ENCODE measurements at regions not wholly inside any gene's neighbourhood (a gene's known extent, or its start where the extent isn't known, plus 50 kb on each side); places are given as distances from the start of the nearest gene placed in this dataset.

- no peak for DNase-seq
Measured at GRCh38 chr2:215528555-215528954, 92.7 kb upstream of the FN1 start.

GRCh38 chr2:215527736-215528135 is 91.9 kb upstream of the FN1 start:
- DNase-seq = no peak

GRCh38 chr2:215526341-215526740 is 90.5 kb upstream of the FN1 start:
- no peak for DNase-seq

- DNase-seq = no peak
Measured at GRCh38 chr2:215522237-215522636, 86.4 kb upstream of the FN1 start.

- DNase-seq = no peak
Measured at GRCh38 chr2:215521031-215521430, 85.2 kb upstream of the FN1 start.

- no peak for DNase-seq
Measured at GRCh38 chr2:215517391-215517790, 81.5 kb upstream of the FN1 start.

GRCh38 chr2:215514516-215514915 is 78.6 kb upstream of the FN1 start:
- DNase-seq = no peak

GRCh38 chr2:215511454-215512346 is 75.8 kb upstream of the FN1 start:
- DNase-seq = no peak

GRCh38 chr2:215507836-215508235 is 72.0 kb upstream of the FN1 start:
- no peak for DNase-seq

- DNase-seq = no peak
Measured at GRCh38 chr2:215507136-215507535, 71.3 kb upstream of the FN1 start.

GRCh38 chr2:215506604-215506990 is 70.7 kb upstream of the FN1 start:
- no peak for DNase-seq

GRCh38 chr2:215505044-215505786 is 69.3 kb upstream of the FN1 start:
- DNase-seq = no peak

GRCh38 chr2:215504547-215504946 is 68.7 kb upstream of the FN1 start:
- no peak for DNase-seq

- no peak for DNase-seq
Measured at GRCh38 chr2:215503381-215503780, 67.5 kb upstream of the FN1 start.

- DNase-seq = no peak
Measured at GRCh38 chr2:215500466-215500865, 64.6 kb upstream of the FN1 start.

GRCh38 chr2:215499331-215499730 is 63.5 kb upstream of the FN1 start:
- DNase-seq = no peak

- DNase-seq = no peak
Measured at GRCh38 chr2:215498431-215498830, 62.6 kb upstream of the FN1 start.

GRCh38 chr2:215493376-215493775 is 57.5 kb upstream of the FN1 start:
- DNase-seq = no peak

- DNase-seq = no peak
Measured at GRCh38 chr2:215489288-215489848, 53.5 kb upstream of the FN1 start.

- no peak for DNase-seq
Measured at GRCh38 chr2:215487002-215487372, 51.1 kb upstream of the FN1 start.

- no peak for DNase-seq
Measured at GRCh38 chr2:215486291-215487001, 50.6 kb upstream of the FN1 start.

Data from activated effector memory CD4-positive, alpha-beta T cell treated with anti-CD3 and anti-CD28 coated beads, Interleukin-2, amount 50 U/mL, for 16 hours (primary cell).